Ureter (tissue), 1 donor: ENCODE measurements at regions not wholly inside any gene's neighbourhood (a gene's known extent, or its start where the extent isn't known, plus 50 kb on each side); places are given as distances from the start of the nearest gene placed in this dataset.
"Not testable (repeated sequence)": the region's sequence is repeated elsewhere in the genome, so short reads cannot be mapped to it uniquely, and the experiment has no call there.

Experiments
- DNase-seq: peaks from one replicate; pipeline ENCODE4 v3.0.0-alpha.2; 2020; ENCODE audit warnings: low spot score
- donor health status: DM: yes; HTN: yes; CAD: no.

DNA sequence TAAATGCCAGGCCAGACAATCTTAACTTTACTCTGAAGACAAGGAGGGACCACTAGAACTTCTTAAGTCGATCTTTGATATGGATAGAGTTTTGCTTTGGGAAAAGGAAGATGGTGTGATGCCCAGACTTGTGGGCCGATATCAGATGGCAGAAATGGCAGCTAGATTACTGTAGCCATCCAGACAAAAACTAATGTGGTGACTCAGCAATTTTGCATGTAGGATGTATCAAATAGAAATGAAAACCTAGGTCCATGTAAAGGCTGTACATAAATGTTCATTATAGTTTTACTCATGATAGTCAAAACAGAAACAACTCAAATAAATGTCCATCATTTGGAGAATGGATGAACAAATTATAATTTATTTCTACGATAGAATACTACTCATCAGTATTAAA is 121.5 kb downstream of the APIP start:
- no peak for DNase-seq

DNA sequence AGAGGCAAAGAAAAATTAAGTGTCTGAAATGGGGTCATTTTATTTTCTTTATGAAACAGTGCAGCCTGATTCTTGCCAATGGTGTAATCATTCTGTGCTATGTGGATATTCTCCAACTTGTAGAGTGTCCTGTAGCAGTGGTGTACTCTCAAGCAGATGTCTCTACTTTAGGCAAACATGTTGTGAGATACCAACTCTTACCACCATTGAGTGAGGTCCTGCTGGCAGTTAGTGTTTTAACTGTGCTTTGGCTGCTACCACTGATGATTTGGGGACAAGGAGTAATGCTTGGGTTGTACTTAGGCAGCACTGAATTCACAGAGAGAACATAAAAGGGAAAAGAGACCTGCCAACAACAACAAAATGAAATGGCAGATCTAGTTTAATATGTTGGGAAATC is 122.5 kb downstream of the APIP start:
- no peak for DNase-seq

DNA sequence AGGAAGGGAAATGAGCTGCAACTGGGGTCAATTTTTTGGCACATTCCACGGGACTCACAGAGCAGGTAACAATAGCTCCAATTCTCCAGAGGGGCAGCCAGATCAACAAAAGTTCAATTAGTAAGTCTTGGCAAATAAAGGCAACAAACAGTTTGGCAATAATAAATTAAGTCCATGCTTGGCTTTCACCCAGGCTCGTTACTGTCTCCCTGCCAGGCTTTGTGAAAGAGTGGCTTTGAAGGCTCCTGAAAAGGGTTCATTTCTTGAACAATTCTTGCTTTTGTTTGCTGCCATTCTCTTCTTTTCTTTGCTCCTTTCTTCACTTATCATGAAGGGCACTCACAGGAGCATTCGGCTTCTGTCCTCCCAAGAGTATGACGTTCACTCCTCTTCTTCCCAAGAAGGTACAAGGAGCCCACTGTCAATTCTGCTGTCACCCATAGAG is 123.3 kb downstream of the APIP start:
- DNase-seq, result no peak

DNA sequence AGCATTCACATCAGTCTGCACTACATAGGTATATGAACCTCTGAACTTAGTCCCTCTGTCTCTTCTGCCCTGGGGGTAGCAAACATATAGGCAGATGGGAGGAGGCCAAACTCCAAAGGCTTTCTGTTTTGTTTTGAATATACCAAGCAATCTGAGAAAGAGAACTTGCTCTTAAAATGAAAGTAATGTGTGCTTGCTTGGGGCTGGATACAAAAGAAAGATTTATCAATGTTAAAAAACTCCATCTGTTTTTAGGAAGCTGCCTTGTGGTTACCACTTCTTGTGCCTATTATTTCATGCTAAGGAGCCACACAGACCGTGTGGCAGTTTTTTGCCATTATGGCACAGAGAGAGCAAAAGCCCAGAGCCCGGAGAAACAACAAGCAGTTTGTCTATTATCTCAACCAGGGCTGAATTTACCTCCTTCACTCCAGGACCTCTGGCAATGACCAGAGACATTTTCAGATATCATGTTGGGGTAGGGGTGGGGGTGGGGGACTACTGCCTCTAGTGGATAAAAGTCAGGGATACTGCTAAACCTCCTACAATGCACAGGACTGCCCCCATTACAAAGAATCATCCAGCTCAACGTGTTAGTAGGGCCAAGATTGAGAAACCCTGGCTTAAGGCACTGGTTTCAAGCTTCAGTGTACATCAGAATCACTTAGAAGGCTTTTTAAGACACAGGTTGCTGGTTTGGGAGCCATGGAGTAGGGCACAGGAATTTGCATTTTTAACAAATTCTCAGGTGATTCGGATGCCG is 124.2 kb downstream of the APIP start:
- no peak for DNase-seq

DNA sequence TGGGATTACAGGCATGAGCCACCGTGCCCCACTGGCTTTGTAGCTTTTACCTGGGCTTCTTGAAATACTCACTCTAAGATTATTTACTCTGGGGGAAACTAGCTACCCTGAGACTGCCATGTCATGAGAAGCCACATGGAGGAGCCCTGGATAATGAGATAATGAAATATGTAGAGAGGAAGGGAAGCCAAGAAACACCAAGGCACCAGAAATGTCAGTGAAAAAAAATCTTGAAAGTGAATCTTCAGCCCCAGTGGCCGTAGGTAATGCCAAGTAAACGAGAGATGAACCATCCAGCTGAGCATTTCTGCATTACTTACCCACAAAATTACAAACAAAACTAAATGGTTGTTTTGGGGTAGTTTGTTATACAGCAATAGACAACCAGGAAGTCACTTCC is 125.6 kb downstream of the APIP start:
- no peak for DNase-seq

DNA sequence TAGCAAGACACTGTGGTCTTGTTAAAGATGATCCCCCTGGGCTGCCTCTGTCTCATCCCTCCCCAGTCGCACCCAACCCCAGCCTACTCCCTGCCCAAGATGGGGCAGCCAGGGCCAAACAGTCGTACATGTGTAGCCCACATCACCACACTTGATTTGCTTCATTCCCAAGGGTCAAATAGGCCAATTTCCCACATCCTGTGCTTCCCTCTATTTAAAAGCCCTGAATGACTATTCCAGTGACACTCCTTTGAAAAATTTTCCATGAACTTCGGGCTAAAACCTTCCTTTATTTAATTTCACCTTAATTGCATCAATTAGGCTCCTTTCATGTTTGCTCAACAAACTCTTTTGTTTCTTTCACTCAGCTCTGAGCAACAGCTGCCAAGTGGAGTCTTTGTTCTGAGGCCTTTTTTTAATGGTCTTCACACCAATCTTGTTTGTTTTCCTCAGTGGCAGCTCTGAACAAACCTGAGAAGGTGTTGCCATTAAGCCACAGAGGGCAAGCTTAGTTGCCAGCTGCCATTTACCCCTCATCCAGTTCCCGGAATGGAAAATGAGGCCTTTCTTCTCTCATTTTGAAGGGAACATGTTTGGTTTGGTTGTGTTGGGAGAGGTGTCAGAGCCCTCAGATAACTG is 126.9 kb downstream of the APIP start:
- no peak for DNase-seq

DNA sequence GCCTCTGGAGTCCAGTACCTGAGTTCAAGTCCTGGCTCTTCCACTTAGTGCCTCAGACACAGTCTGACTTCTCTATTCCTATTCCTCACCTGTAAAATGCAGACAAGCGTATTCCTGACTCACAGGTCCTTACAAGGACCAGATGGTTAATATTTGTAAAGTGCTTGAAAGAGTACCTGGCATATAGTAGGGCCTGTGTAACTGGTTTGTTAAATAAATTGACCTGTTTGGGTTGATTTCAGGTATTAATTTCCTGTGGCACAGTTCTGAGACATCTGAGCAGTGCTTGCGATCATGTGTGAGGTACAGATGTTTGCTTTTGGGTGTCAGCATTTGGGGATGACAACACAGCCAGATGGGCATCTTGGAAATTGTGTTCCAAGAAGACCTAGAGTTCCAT is 127.5 kb downstream of the APIP start:
- no peak for DNase-seq

DNA sequence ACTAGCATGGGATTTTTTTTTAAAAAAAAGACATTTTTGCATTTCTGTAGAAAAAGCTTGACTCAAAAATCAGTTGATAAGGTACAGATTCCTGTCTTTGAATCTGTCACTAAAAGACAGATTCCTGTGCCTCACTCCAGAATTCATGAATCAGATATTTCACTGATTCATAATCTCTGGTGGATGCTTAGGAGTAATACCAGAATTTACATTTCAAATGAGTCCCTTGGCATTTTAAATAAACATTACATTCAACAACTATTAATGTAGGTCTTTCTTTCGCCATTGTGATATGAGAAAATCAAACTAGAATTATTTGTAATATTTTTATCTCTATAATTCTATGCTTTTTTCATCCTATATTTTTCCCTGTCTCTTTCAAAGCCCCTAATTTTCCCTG is 128.3 kb downstream of the APIP start:
- DNase-seq, result no peak

DNA sequence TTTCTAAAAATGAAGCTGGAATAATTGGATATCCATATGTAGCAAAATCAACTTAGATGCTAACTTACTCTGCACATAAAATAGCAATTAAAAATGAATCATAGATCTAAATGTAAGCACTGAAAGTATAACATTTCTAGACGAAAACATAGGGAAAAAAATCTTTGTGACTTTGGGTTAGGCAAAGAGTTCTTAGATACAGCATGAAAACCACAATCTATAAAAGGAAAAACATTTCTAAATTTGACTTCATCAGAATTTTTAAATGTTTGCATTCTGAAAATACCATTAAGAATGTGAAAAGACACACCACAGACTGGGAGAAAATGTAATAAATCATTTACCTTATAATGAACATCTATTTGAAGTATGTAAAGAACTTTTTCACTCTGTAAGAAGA is 128.8 kb downstream of the APIP start:
- no peak for DNase-seq

DNA sequence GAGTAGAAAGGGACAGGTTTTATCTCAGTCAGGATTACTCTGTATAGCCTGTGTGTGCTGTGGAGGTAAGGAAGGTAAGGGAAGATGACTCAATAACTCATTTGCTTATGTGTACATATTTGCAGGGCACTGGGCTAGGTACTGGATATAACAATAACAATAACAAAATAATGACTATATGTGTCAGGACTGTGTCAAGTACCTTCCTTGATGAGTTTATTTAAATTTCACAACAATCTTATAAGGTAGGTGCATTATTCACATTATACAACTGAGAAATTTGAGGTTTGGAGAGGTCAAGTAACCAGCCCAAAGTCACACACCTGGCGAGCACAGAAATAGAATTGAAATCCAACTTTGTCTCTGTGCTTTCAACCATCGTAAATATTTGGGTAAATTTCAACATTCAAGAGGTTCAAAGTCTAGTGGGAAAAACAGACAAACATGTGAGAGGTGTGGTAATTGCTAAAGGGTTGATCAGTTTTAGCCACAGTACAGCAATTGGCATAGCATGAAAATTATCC is 131.8 kb downstream of the APIP start:
- no peak for DNase-seq

DNA sequence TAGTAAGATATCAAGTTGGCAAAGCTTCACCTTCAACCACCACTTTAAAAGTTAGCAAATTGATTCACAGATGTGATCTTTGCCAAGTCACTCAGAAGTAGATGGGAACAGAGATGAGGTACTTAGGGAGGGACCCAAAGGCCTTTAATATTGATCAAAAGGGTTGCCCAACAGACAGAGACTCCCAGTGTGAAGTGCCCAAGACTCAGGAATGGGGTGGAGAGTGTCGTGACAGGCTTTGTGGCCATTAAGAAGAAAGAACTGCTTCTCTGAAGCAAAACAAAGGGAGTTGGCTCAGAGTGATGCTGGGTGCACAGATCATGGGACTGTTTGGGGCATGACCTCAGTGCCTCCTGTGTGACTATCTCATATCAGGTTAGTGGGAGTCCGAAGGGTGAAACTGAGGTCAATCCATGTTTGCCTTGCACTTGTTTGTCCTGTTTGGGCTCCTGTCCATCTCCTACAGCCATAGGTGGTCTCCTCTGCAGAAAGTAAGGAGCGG is 132.3 kb downstream of the APIP start:
- DNase-seq, result no peak

DNA sequence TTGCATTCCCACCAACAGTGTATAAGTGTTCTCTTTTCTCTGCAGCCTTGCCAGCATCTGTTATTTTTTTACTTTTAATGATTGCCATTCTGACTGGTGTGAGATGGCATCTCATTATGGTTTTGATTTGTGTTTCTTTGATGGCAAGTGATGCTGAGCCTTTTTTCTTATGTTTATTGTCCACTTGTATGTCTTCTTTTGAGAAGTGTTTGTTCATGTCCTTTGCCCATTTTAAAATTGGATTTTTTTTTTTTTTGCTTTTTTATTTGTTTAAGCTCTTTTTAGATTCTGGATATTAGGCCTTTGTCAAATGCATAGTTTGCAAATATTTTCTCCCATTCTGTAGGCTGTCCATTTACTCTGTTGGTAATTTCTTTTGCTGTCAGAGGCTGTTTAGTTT is 134.4 kb downstream of the APIP start:
- DNase-seq, result not testable (repeated sequence)

DNA sequence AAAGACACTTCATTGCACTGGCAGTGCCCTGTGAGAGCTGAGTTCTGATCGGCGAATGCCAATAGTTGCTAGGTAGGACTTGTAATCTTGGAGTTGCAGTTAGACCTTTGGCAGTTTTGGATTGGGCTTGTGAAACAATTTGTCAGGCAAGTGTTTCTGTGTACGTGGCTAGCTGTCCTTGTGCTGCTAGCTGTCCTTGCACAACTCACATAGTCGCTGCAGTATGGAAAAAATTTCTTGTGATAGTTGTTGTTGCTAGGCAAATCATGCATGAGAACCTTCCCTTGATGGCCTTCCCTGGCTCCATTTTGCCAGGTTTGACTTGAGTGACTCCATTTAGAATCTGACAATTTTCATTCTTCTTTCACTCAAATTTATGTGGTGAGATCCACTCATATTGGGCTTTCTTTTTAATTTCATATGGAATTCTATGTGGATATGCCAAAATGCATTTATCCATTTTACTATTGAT is 140.7 kb downstream of the APIP start:
- DNase-seq, result no peak

DNA sequence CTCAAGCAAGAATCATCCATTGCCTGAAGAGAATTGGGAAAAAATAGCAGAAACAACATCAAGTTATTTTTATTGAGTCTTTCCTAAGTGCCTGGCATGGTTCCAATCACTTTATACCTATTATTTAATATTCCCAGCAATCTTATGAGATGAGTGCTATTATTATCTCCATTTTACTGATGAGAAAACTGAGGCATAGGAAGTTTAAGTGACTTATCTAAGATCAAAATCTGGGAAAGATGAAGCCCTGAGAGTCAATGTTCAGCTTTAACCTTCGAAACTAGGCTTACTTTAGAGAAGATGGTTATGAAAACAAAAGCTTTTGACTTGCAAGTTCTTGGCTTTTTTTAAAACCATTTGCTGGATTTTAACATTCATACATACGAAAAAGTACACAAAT is 141.6 kb downstream of the APIP start:
- DNase-seq, result no peak

DNA sequence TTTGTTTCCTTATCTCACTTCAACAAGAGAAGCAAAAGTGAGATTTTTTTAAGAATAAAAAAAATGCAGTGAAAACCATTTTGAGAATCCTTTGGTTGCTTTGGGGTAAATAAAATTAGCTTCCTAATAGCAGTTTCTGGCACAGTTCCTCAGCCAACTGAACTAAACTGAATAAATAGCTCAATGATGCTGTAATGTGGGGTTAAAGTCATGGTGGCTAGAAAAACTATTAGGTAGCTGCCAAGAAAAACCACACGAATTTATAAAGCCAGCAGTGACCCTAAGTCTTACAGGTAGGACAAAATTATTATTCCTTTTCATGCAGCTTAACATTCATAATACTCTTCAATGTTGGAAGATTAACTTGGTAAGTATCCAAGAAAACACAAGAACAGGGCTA is 142.4 kb downstream of the APIP start:
- no peak for DNase-seq

DNA sequence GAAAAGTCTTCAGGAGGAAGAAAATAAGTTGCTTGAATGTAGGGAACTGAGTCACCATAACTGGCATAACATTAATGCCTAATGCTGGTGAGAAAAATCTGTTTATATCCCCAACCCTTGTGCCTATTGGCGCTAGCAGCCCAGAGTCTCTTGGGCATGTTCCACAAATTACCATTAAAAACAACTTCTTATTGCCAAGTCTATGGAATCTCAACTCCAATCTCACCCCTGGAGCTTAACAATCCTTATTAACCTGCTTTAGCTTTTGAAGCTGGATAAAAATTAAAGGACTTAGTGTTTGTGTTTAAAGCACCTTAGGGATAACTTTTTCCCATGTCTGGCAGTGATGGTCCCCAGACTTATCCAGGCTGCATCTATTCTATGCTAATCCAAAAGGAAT is 143.0 kb downstream of the APIP start:
- no peak for DNase-seq

DNA sequence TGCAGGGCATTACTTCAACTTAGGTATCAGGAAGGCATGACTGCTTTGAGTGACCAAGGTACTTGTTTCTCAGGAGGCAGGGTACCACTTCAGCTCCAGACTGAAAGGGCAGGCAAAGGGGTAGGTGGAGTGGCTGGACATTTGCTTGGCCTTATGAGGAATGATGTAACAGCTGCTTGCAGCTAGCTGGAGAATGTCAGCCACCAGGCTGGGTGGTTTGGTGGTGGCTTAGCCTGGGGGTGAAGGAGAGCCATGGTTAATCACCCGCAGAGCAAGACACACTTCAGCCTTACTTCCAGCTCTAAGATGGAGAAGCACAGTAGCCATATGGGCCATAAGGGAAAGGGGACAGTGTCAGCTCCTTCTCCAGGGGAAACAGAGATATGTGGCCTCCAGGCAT is 146.1 kb downstream of the APIP start:
- no peak for DNase-seq

DNA sequence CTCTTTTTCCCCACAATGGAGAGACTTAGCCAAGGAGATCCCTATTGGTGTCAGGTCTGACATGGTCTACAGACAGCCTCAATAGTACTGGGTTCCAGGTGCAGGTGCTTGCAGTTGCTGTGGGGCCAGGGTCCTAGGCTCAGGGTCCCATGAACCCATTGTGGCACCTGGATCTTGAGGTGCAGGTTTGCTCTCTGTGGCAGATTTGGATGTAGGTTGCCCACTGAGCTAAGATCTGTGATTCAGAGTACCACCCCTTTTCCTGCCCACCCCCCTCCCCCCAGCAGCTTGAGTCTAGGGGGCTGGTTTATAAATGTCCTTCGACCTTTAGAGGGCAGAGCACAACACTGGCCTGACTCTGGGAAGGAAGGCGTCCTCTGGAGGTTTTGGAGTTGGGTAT is 147.0 kb downstream of the APIP start:
- DNase-seq, result no peak

DNA sequence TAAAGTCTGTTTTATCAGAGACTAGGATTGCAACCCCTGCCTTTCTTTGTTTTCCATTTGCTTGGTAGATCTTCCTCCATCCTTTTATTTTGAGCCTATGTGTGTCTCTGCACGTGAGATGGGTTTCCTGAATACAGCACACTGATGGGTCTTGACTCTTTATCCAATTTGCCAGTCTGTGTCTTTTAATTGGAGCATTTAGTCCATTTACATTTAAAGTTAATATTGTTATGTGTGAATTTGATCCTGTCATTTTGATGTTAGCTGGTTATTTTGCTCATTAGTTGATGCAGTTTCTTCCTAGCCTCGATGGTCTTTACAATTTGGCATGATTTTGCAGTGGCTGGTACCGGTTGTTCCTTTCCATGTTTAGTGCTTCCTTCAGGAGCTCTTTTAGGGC is 141.7 kb downstream of the EHF start:
- not testable (repeated sequence) for DNase-seq

DNA sequence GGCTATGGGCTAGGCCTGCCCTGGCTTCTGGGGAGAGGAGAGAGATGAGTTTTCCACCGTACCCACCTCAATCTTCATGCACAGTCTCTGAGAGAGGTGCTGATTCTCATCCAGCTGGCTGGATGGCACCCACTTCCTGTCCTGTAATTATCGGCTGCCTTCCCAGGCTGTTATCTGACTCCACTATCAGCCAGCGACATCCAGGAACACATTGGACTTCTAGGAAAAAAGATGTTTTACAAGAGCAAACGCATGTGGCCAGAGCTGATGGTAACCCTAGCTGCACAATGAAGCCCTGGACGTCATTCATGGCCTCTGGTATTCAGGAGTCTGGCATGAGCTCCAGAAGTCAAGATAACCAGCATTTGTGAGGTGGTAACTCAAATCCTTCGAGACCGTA is 137.4 kb downstream of the EHF start:
- no peak for DNase-seq

DNA sequence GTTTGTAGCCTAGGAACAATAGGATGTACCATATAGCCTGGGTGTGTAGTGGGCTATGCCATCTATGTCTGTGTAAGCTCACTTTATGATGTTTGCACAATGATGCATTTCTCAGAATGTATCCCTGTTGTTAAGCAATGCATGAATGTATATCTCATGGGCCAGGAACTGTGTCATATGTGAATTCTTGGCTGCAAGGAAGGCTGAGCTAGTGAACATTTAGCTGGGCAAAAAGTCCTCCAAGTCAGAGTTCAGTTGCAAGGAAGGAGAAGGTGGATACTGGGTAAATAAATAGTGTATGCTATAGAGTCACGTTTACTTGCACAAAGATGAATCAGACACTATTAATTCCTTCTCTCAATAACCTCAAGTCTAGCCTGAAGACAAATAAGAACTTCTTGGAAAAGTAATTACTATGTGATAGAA is 136.1 kb downstream of the EHF start:
- no peak for DNase-seq

DNA sequence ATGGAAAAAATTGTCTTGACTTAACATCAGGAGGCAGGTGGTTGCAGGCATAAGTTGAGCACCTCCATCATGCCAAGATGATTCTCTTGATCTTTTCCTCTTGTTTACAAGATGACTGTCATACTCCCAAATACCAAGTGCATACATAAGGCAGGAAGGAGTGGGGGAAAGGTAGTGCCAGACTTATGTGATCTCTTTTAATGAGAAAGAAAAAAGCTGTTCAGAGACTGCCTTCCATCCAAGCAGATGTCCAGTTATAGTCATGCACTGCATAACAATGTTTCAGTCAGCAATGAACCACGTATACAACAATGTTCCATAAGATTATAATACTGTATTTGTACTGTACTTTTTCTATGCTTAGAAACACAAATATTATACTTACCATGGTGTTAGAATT is 135.7 kb downstream of the EHF start:
- no peak for DNase-seq

DNA sequence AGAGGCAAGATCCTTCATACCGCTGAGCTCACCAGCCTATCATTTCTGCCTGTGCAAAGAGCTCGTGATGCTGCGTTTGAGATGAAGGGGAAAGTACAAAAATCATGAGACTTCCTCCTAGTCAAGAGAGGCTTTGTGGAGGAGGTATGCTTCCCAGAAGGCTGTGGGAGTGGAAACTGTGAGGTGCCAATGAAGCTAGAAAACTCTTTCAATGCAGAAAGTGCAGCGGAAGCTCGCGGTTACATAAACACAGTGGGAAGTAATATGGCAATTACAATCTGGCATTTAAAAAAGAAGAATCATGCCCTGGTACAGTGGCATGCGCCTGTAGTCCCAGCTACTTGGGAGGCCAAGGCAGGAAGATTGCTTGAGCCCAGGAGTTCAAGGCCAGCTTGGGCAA is 134.8 kb downstream of the EHF start:
- no peak for DNase-seq
